ENCODE measurements at regions not wholly inside any gene's neighbourhood (a gene's known extent, or its start where the extent isn't known, plus 50 kb on each side); places are given as distances from the start of the nearest gene placed in this dataset.

DNA sequence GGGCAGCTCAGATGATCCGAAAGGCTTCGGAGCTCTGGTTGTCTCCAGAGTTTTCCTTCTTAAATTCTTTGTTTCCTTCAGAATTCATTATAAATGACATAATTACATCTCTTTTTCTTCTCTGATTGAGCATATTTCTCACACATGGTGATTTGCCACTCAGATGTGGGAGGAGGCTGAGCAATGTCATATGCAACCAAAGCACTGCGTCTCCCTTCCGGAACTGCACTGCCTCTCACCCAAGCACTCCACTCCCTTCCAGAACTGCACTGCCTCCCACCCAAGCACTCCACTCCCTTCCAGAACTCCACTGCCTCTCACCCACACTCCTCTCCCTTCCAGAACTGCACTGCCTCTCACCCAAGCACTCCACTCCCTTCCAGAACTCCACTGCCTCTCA lies 131.5 kb downstream of the SALL1 start:
- TF ChIP-seq, protein P1, sequence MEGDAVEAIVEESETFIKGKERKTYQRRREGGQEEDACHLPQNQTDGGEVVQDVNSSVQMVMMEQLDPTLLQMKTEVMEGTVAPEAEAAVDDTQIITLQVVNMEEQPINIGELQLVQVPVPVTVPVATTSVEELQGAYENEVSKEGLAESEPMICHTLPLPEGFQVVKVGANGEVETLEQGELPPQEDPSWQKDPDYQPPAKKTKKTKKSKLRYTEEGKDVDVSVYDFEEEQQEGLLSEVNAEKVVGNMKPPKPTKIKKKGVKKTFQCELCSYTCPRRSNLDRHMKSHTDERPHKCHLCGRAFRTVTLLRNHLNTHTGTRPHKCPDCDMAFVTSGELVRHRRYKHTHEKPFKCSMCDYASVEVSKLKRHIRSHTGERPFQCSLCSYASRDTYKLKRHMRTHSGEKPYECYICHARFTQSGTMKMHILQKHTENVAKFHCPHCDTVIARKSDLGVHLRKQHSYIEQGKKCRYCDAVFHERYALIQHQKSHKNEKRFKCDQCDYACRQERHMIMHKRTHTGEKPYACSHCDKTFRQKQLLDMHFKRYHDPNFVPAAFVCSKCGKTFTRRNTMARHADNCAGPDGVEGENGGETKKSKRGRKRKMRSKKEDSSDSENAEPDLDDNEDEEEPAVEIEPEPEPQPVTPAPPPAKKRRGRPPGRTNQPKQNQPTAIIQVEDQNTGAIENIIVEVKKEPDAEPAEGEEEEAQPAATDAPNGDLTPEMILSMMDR (IDR thresholded peaks at IDR 0.05) = no peak

DNA sequence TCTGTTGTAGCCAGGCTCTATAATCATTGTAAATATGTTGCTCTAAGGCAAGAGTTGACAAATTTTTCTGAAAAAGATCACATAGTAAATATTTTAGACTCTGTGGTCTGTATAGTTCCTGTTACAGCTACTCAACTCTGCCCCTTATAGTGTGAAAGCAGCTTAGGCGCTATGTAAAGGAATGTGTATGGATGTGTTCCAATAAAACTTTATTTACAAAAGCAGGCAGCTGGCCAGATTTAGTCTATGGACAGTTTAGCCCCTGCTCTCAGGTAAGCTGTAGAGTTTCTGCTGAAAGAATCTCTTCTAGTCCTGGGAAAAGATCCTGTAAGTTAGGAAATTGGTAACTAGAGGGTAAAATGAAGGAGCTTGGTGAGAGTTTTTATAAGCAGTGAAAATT lies 133.1 kb downstream of the SALL1 start:
- TF ChIP-seq, protein P1 (IDR thresholded peaks at IDR 0.05) = no peak

DNA sequence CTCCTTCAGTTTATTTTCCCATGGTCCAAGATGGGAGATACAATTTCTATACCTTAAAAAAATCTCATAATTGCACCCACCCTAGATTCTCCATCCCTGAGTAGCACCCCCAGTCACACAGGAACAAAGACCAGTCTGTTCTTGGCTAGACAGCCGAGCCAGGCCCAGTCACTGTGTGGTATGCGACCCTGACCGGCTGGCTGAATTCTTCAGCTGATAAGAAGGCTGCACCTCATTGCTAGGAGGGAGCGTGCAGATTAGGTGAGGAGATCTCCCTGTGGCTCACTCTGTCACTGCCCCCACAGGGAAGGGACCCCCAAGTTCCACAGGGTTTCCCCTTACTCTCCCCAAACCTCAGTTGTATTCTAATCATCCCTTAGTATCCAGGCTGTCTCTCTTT lies 138.7 kb downstream of the SALL1 start:
- TF ChIP-seq, protein P1 (IDR thresholded peaks at IDR 0.05) = no peak

DNA sequence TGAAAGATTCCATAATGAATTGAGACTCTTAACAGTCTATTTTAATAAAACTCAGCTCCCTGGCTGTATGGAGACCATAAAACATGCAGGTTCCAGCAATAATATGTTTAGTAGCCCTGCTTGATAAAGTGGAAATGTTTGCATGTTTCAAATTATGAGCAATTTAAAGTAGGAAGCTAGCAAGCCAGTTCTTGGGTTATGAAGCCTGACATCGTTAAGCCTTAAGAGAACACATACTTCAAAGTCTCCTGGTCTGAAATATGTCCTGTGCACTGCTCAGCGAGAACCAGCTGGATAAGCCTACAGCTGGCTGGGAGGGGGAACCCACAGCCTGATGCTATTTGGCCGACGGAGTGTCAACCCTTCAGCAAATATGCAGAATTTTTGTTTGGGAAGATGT lies 140.3 kb downstream of the SALL1 start:
- TF ChIP-seq, protein P1 (IDR thresholded peaks at IDR 0.05) = no peak

DNA sequence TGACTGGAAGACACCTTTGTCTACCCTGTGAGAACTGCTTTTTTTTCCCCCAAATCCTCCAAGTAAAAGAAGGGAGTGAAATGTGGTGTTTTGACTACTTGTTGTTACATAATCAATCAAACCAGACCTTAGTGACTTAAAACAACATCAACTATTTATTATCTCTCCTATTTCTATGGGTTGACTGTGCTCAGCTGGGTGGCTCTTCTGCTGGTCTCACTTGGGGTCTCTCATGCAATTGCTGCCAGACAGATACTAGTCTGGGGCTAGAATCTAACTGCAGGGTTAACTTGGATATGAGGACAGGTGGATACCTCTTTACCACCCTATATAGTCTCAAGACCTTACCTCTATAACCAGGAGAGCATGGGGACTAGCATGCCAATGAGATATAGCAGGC lies 141.3 kb downstream of the SALL1 start:
- TF ChIP-seq, protein P1 (IDR thresholded peaks at IDR 0.05) = no peak

DNA sequence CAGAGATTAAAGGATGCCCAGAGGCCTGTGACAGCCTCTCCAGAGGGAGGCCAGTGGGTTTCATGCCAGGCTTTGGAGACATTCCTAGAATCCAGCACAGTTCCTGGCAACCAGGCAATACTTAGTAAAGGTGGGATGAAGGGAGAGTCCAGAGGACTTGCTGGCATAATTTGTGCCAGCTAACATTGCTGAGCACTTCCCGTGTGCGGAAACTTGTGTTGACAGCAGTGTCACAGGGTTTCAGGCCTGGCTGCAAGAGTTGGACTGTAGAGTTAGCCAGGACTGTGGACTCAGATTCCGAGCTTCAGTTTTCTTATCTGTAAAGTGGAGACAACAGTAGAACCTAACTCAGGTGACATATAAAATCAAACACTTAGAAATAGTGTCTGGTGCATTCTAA lies 141.7 kb downstream of the SALL1 start:
- TF ChIP-seq, protein P1 (IDR thresholded peaks at IDR 0.05) = no peak

DNA sequence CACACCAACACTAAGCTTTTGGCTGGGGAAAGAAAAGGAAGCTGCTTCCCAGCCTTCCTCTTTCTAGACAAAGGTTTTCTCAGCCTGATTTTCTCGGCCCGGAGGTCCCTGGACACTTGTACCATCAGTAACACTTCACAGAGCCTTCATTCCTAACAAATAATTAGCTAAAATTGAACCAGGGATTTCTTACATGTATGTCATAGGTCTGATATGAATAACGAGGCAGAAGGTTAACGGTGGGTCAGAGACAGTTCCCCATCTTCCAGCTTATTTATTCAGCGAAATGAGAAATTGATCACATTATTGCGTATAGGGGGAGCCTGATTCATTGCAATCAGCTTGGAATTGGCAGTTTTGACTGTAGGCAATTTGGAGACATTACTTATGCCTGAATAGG lies 142.5 kb downstream of the SALL1 start:
- TF ChIP-seq, protein P1 (IDR thresholded peaks at IDR 0.05) = no peak

DNA sequence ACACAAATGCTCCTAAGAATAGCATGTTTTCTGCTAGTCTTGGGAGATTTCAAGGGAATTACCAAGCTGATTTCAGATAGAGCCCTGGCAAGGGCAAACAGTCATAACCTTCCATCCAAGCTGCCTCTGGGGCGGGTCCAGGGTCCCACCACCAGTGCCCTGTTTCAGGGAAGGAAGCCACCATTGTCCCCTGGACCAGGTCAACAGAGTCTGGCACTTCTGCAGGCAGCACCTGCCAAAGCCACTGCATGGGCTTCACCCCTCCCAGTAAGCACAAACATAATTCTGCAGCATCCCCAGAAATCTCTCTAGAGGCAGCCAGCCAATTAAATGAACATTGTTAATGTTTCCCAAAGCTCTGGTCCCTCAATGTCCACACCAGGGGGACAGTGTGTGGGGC lies 143.0 kb downstream of the SALL1 start:
- TF ChIP-seq, protein P1 (IDR thresholded peaks at IDR 0.05) = no peak

All from LNCAP (cell line).